Mesenchymal stem cell (in vitro differentiated cells and primary cell): ENCODE measurements at regions not wholly inside any gene's neighbourhood (a gene's known extent, or its start where the extent isn't known, plus 50 kb on each side); places are given as distances from the start of the nearest gene placed in this dataset.

Source experiments
- DNase-seq: peaks from one replicate; pipeline ENCODE4 v3.0.0-alpha.2; 2013
- H2AFZ ChIP-seq: one replicate; pipeline ENCODE4 v1.6.1; 2013; ENCODE audit warnings: low read depth, mild to moderate bottlenecking, control low read depth, inconsistent platforms, low read length, moderate library complexity
- H2AK5ac ChIP-seq: 2 replicates; pipeline ENCODE4 v1.6.1; 2013; ENCODE audit warnings: low read length, moderate library complexity, mild to moderate bottlenecking, inconsistent platforms; ENCODE audit not compliant: severe bottlenecking
- H2BK120ac ChIP-seq: one replicate; pipeline ENCODE4 v1.6.1; 2013; ENCODE audit warnings: low read depth, mild to moderate bottlenecking, inconsistent platforms, low read length, moderate library complexity
- H2BK12ac ChIP-seq, 2 experiments: one replicate each; pipeline ENCODE4 v1.6.1; 2013; ENCODE audit warnings: inconsistent platforms in 2 of 2, low read length in 2 of 2, mild to moderate bottlenecking in 2 of 2, moderate library complexity in 2 of 2, control low read depth in 1 of 2
- H2BK15ac ChIP-seq: one replicate; pipeline ENCODE4 v1.6.1; 2013; ENCODE audit warnings: mild to moderate bottlenecking, low read depth, inconsistent platforms; ENCODE audit not compliant: poor library complexity, severe bottlenecking
- H2BK5ac ChIP-seq: 2 replicates; pipeline ENCODE4 v1.6.1; 2013; ENCODE audit warnings: low read depth, mild to moderate bottlenecking, low read length, control low read depth, inconsistent platforms; ENCODE audit not compliant: poor library complexity, severe bottlenecking
- H3K14ac ChIP-seq, 2 experiments: one replicate each; pipeline ENCODE4 v1.6.1; 2013; ENCODE audit warnings: inconsistent platforms in 2 of 2, low read length in 2 of 2, control low read depth in 1 of 2, mild to moderate bottlenecking in 1 of 2, moderate library complexity in 1 of 2
- H3K18ac ChIP-seq, 2 experiments: one replicate each; pipeline ENCODE4 v1.6.1; 2013; ENCODE audit warnings: inconsistent platforms in 2 of 2, low read length in 2 of 2, control low read depth in 1 of 2, low read depth in 1 of 2, mild to moderate bottlenecking in 1 of 2
- H3K23ac ChIP-seq, 2 experiments: one replicate each; pipeline ENCODE4 v1.6.1; 2013; ENCODE audit warnings: inconsistent platforms in 2 of 2, low read length in 2 of 2, mild to moderate bottlenecking in 2 of 2, moderate library complexity in 2 of 2, control low read depth in 1 of 2
- H3K27ac ChIP-seq: 2 replicates; pipeline ENCODE4 v1.5.1; 2013; ENCODE audit warnings: mild to moderate bottlenecking, moderate library complexity, low read length, control low read depth, inconsistent platforms; ENCODE audit not compliant: poor library complexity, severe bottlenecking
- H3K27me3 ChIP-seq, 2 experiments: 2 replicates each; pipeline versions ENCODE4 v1.6.1 to v1.7.0; 2013; ENCODE audit warnings: low read length in 2 of 2, mild to moderate bottlenecking in 2 of 2, moderate library complexity in 2 of 2, control low read depth in 1 of 2, inconsistent platforms in 1 of 2; ENCODE audit not compliant: control insufficient read depth in 1 of 2, insufficient read depth in 1 of 2
- H3K36me3 ChIP-seq, 2 experiments: 2 replicates each; pipeline versions ENCODE4 v1.6.1 to v1.7.0; 2013; ENCODE audit warnings: low read length in 2 of 2, control low read depth in 1 of 2, inconsistent platforms in 1 of 2, low read depth in 1 of 2, mild to moderate bottlenecking in 1 of 2; ENCODE audit not compliant: insufficient read depth in 2 of 2, control insufficient read depth in 1 of 2
- H3K4ac ChIP-seq, 2 experiments: one replicate each; pipeline ENCODE4 v1.6.1; 2013; ENCODE audit warnings: inconsistent platforms in 2 of 2, low read length in 2 of 2, mild to moderate bottlenecking in 2 of 2, moderate library complexity in 2 of 2, control low read depth in 1 of 2, low read depth in 1 of 2
- H3K4me1 ChIP-seq: 2 replicates; pipeline ENCODE4 v1.6.1; 2013; ENCODE audit warnings: low read depth, low read length, control low read depth; ENCODE audit not compliant: control insufficient read depth, insufficient read depth
- H3K4me2 ChIP-seq: 2 replicates; pipeline ENCODE4 v1.6.1; 2013; ENCODE audit warnings: low read length, mild to moderate bottlenecking, inconsistent platforms; ENCODE audit not compliant: poor library complexity, severe bottlenecking
- H3K4me3 ChIP-seq, 2 experiments: 2 replicates each; pipeline versions ENCODE4 v1.5.1 to v1.7.0; 2013; ENCODE audit warnings: low read length in 2 of 2, mild to moderate bottlenecking in 2 of 2, control low read depth in 1 of 2, low read depth in 1 of 2; ENCODE audit not compliant: insufficient read depth in 1 of 2
- H3K79me1 ChIP-seq: replicated peaks from 2 replicates; pipeline ENCODE4 v1.6.1; 2013; ENCODE audit warnings: mild to moderate bottlenecking, control low read depth, low read length, inconsistent platforms; ENCODE audit not compliant: poor library complexity, severe bottlenecking
- H3K9ac ChIP-seq: 2 replicates; pipeline ENCODE4 v1.7.0; 2013; ENCODE audit warnings: mild to moderate bottlenecking, low read length, moderate library complexity
- H3K9me3 ChIP-seq: 2 replicates; pipeline ENCODE4 v1.7.0; 2013; ENCODE audit warnings: mild to moderate bottlenecking, low read length; ENCODE audit not compliant: control insufficient read depth
- H4K8ac ChIP-seq: one replicate; pipeline ENCODE4 v1.6.1; 2013; ENCODE audit warnings: inconsistent platforms, mild to moderate bottlenecking, low read length, moderate library complexity
- H4K91ac ChIP-seq: one replicate; pipeline ENCODE4 v1.6.1; 2013; ENCODE audit warnings: mild to moderate bottlenecking, low read length, inconsistent platforms
- WGBS: methylation state at CpG from one replicate; pipeline ENCODE4 v1.1.7; 2013; ENCODE audit warnings: mixed read lengths; 5-methylcytosine and 5-hydroxymethylcytosine counted together

- no peak overlapping the region for H2BK12ac ChIP-seq
- no peak overlapping the region for H4K8ac ChIP-seq
- H3K27ac ChIP-seq = no peak overlapping the region
- H2BK120ac ChIP-seq = no peak overlapping the region
- H2BK5ac ChIP-seq = no peak overlapping the region
- no peak overlapping the region for H3K18ac ChIP-seq
- 34% methylated on average over 1 of the region's 1 CpG for WGBS
- H3K36me3 ChIP-seq = no peaks in the 10 kb centered on the region
- no peak for DNase-seq
- H3K4ac ChIP-seq = no peak overlapping the region
- no peak overlapping the region for H2AK5ac ChIP-seq
- H3K14ac ChIP-seq = no peak overlapping the region
- H3K23ac ChIP-seq = no peak overlapping the region
- H3K4me2 ChIP-seq = no peak overlapping the region
- no peaks in the 10 kb centered on the region for H3K4me1 ChIP-seq
- no peak overlapping the region for H2AFZ ChIP-seq
- H3K9me3 ChIP-seq = peaks cover 16% of the 10 kb centered on the region
- H3K79me1 ChIP-seq = no peaks in the 10 kb centered on the region
- peaks cover 0 to 7% of the 10 kb centered on the region in 2 experiments for H3K27me3 ChIP-seq
- H4K91ac ChIP-seq = no peak overlapping the region
- no peak overlapping the region for H2BK15ac ChIP-seq
- H3K4me3 ChIP-seq = no peak overlapping the region
- no peak overlapping the region for H3K9ac ChIP-seq
These were observed 245.4 kb upstream of the GALNT17 start for GRCh38 chr7:70886547-70886946.

- Histone ChIP-seq H3K14ac (no peak overlapping the region), H2BK120ac (no peak overlapping the region), H3K4ac (no peak overlapping the region), H3K18ac (no peak overlapping the region), H3K9ac (no peak overlapping the region), H2AFZ (no peak overlapping the region), H3K4me2 (no peak overlapping the region), H2BK12ac (no peak overlapping the region), H4K8ac (no peak overlapping the region), H3K36me3 (no peaks in the 10 kb centered on the region), H2BK15ac (no peak overlapping the region), H3K79me1 (no peaks in the 10 kb centered on the region), H4K91ac (no peak overlapping the region), H3K27me3 (peaks cover 0 to 7% of the 10 kb centered on the region in 2 experiments), H2AK5ac (no peak overlapping the region), H2BK5ac (no peak overlapping the region), H3K4me3 (no peak overlapping the region), H3K4me1 (no peaks in the 10 kb centered on the region), H3K27ac (no peak overlapping the region), H3K9me3 (peaks cover 16% of the 10 kb centered on the region), H3K23ac (no peak overlapping the region)
- WGBS = no CpG with 5 or more reads among the region's 1 CpG
- DNase-seq = no peak
These were observed 244.8 kb upstream of the GALNT17 start for GRCh38 chr7:70887186-70887585.

- Histone ChIP-seq H3K36me3 (no peaks in the 10 kb centered on the region), H3K9ac (no peak overlapping the region), H2AFZ (no peak overlapping the region), H3K27me3 (peaks cover 0 to 4% of the 10 kb centered on the region in 2 experiments), H2BK120ac (no peak overlapping the region), H3K4ac (no peak overlapping the region), H2AK5ac (no peak overlapping the region), H3K4me2 (no peak overlapping the region), H3K14ac (no peak overlapping the region), H4K91ac (no peak overlapping the region), H2BK15ac (no peak overlapping the region), H2BK5ac (no peak overlapping the region), H3K27ac (no peak overlapping the region), H3K9me3 (peaks cover 16% of the 10 kb centered on the region), H4K8ac (no peak overlapping the region), H2BK12ac (no peak overlapping the region), H3K18ac (no peak overlapping the region), H3K23ac (no peak overlapping the region), H3K4me1 (no peaks in the 10 kb centered on the region), H3K4me3 (no peak overlapping the region), H3K79me1 (no peaks in the 10 kb centered on the region)
- no peak for DNase-seq
- WGBS = 69% methylated on average over 4 of the region's 4 CpGs
These were observed 241.6 kb upstream of the GALNT17 start for GRCh38 chr7:70890147-70890969.

- Histone ChIP-seq H3K4me2 (no peak overlapping the region), H3K18ac (no peak overlapping the region), H3K27me3 (peaks cover 0 to 4% of the 10 kb centered on the region in 2 experiments), H3K9ac (no peak overlapping the region), H3K4ac (no peak overlapping the region), H2AFZ (no peak overlapping the region), H3K23ac (no peak overlapping the region), H3K4me1 (no peaks in the 10 kb centered on the region), H3K36me3 (no peaks in the 10 kb centered on the region), H2BK5ac (no peak overlapping the region), H3K79me1 (no peaks in the 10 kb centered on the region), H4K91ac (no peak overlapping the region), H2AK5ac (no peak overlapping the region), H3K4me3 (no peak overlapping the region), H3K27ac (no peak overlapping the region), H4K8ac (no peak overlapping the region), H2BK12ac (no peak overlapping the region), H3K14ac (no peak overlapping the region), H3K9me3 (peaks cover 15% of the 10 kb centered on the region), H2BK15ac (no peak overlapping the region), H2BK120ac (no peak overlapping the region)
- WGBS = 89% methylated on average over 10 of the region's 10 CpGs
- no peak for DNase-seq
These were observed 238.5 kb upstream of the GALNT17 start for GRCh38 chr7:70893422-70893821.
